ENCODE measurements at regions not wholly inside any gene's neighbourhood (a gene's known extent, or its start where the extent isn't known, plus 50 kb on each side); places are given as distances from the start of the nearest gene placed in this dataset.

GRCh38 chr4:58760100-58760499 lies 1649.9 kb upstream of the IGFBP7 start:
- Histone ChIP-seq H3K36me3 (ENCODE audit: control insufficient read depth, low read length) (no peaks in the 10 kb centered on the region), H3K27me3 (ENCODE audit: control insufficient read depth, low read length) (no peaks in the 10 kb centered on the region), H3K4me2 (ENCODE audit: low read length) (no peak overlapping the region), H4K20me1 (ENCODE audit: control insufficient read depth, insufficient read depth, low read depth, low read length) (no peaks in the 10 kb centered on the region), H3K27ac (ENCODE audit: low read depth, low read length) (no peak overlapping the region), H3K79me2 (ENCODE audit: control insufficient read depth, low read length) (no peaks in the 10 kb centered on the region), H3K4me1 (ENCODE audit: control insufficient read depth, low read length) (no peaks in the 10 kb centered on the region), H3F3A (ENCODE audit: control insufficient read depth, insufficient read depth) (no peaks in the 10 kb centered on the region), H3K4me3 (ENCODE audit: low read length) (no peak overlapping the region), H3K9me2 (replicated peaks; ENCODE audit: control insufficient read depth, low read length) (no peaks in the 10 kb centered on the region), H3K9me3 (ENCODE audit: control insufficient read depth, insufficient read depth, low read length) (no peaks in the 10 kb centered on the region)
- no peak for TF ChIP-seq CTCF (IDR thresholded peaks at IDR 0.05; ENCODE audit: low read depth, low read length, poor library complexity, severe bottlenecking)
- no peak for TF ChIP-seq EZH2phosphoT487 (IDR thresholded peaks at IDR 0.05; ENCODE audit: borderline replicate concordance, low read length)

GRCh38 chr4:58749206-58749605 lies 1639.0 kb upstream of the IGFBP7 start:
- no peaks in the 10 kb centered on the region for H3K79me2 ChIP-seq (ENCODE audit: control insufficient read depth, low read length)
- no peaks in the 10 kb centered on the region for H4K20me1 ChIP-seq (ENCODE audit: control insufficient read depth, insufficient read depth, low read depth, low read length)
- no peaks in the 10 kb centered on the region for H3K4me1 ChIP-seq (ENCODE audit: control insufficient read depth, low read length)
- H3K4me2 ChIP-seq (ENCODE audit: low read length): no peak overlapping the region
- H3K27ac ChIP-seq (ENCODE audit: low read depth, low read length): no peak overlapping the region
- TF ChIP-seq CTCF (IDR thresholded peaks at IDR 0.05; ENCODE audit: low read depth, low read length, poor library complexity, severe bottlenecking) (no peak), EZH2phosphoT487 (IDR thresholded peaks at IDR 0.05; ENCODE audit: borderline replicate concordance, low read length) (no peak)
- no peaks in the 10 kb centered on the region for H3K9me3 ChIP-seq (ENCODE audit: control insufficient read depth, insufficient read depth, low read length)
- H3K9me2 ChIP-seq (replicated peaks; ENCODE audit: control insufficient read depth, low read length): no peaks in the 10 kb centered on the region
- no peaks in the 10 kb centered on the region for H3K36me3 ChIP-seq (ENCODE audit: control insufficient read depth, low read length)
- H3F3A ChIP-seq (ENCODE audit: control insufficient read depth, insufficient read depth): no peaks in the 10 kb centered on the region
- H3K4me3 ChIP-seq (ENCODE audit: low read length): no peak overlapping the region
- no peaks in the 10 kb centered on the region for H3K27me3 ChIP-seq (ENCODE audit: control insufficient read depth, low read length)

- TF ChIP-seq CTCF (IDR thresholded peaks at IDR 0.05; ENCODE audit: low read depth, low read length, poor library complexity, severe bottlenecking) (no peak), EZH2phosphoT487 (IDR thresholded peaks at IDR 0.05; ENCODE audit: borderline replicate concordance, low read length) (no peak)
- Histone ChIP-seq H3K4me2 (ENCODE audit: low read length) (no peak overlapping the region), H3K9me2 (replicated peaks; ENCODE audit: control insufficient read depth, low read length) (no peaks in the 10 kb centered on the region), H3F3A (ENCODE audit: control insufficient read depth, insufficient read depth) (no peaks in the 10 kb centered on the region), H3K9me3 (ENCODE audit: control insufficient read depth, insufficient read depth, low read length) (no peaks in the 10 kb centered on the region), H3K79me2 (ENCODE audit: control insufficient read depth, low read length) (no peaks in the 10 kb centered on the region), H4K20me1 (ENCODE audit: control insufficient read depth, insufficient read depth, low read depth, low read length) (no peaks in the 10 kb centered on the region), H3K27me3 (ENCODE audit: control insufficient read depth, low read length) (no peaks in the 10 kb centered on the region), H3K36me3 (ENCODE audit: control insufficient read depth, low read length) (no peaks in the 10 kb centered on the region), H3K4me1 (ENCODE audit: control insufficient read depth, low read length) (no peaks in the 10 kb centered on the region), H3K27ac (ENCODE audit: low read depth, low read length) (no peak overlapping the region), H3K4me3 (ENCODE audit: low read length) (no peak overlapping the region)
Observed at GRCh38 chr4:58740897-58741296, 1630.7 kb upstream of the IGFBP7 start.

GRCh38 chr4:58739275-58739674 lies 1629.1 kb upstream of the IGFBP7 start:
- Histone ChIP-seq H3K9me3 (ENCODE audit: control insufficient read depth, insufficient read depth, low read length) (no peaks in the 10 kb centered on the region), H4K20me1 (ENCODE audit: control insufficient read depth, insufficient read depth, low read depth, low read length) (no peaks in the 10 kb centered on the region), H3K27ac (ENCODE audit: low read depth, low read length) (no peak overlapping the region), H3F3A (ENCODE audit: control insufficient read depth, insufficient read depth) (no peaks in the 10 kb centered on the region), H3K27me3 (ENCODE audit: control insufficient read depth, low read length) (no peaks in the 10 kb centered on the region), H3K9me2 (replicated peaks; ENCODE audit: control insufficient read depth, low read length) (no peaks in the 10 kb centered on the region), H3K4me1 (ENCODE audit: control insufficient read depth, low read length) (no peaks in the 10 kb centered on the region), H3K4me2 (ENCODE audit: low read length) (no peak overlapping the region), H3K79me2 (ENCODE audit: control insufficient read depth, low read length) (no peaks in the 10 kb centered on the region), H3K36me3 (ENCODE audit: control insufficient read depth, low read length) (no peaks in the 10 kb centered on the region), H3K4me3 (ENCODE audit: low read length) (no peak overlapping the region)
- TF ChIP-seq CTCF (IDR thresholded peaks at IDR 0.05; ENCODE audit: low read depth, low read length, poor library complexity, severe bottlenecking) (no peak), EZH2phosphoT487 (IDR thresholded peaks at IDR 0.05; ENCODE audit: borderline replicate concordance, low read length) (no peak)

All from DOHH2 (cell line).